Left lung (tissue), 4 donors: ENCODE measurements at regions not wholly inside any gene's neighbourhood (a gene's known extent, or its start where the extent isn't known, plus 50 kb on each side); places are given as distances from the start of the nearest gene placed in this dataset.

Source experiments
- ATAC-seq: fragments of 200-7000 bp; cut with Tn5 transposase; one replicate; pipeline ENCODE4 v1.9.1; 2020; ENCODE audit warnings: moderate library complexity
- DNase-seq, 4 donors: peaks; one replicate each; pipeline ENCODE4 v3.0.0-alpha.2; 2013 to 2020
- H3K27ac ChIP-seq, 2 donors: fragments of 200-600 bp; sonication (generic) in 1 of 2; one replicate each; pipeline versions ENCODE4 v1.5.0 to v1.8.0; 2020 to 2021
- H3K27me3 ChIP-seq, 2 donors: fragments of 200-600 bp; sonication (generic) in 1 of 2; one replicate each; pipeline versions ENCODE4 v1.5.0 to v1.8.0; 2020 to 2021
- H3K36me3 ChIP-seq, 2 donors: fragments of 200-600 bp; sonication (generic) in 1 of 2; one replicate each; pipeline versions ENCODE4 v1.5.0 to v1.8.0; 2020 to 2021
- H3K4me1 ChIP-seq, 2 donors: fragments of 200-600 bp; one replicate each; pipeline ENCODE4 v1.8.0; 2021
- H3K4me3 ChIP-seq, 2 donors: fragments of 200-600 bp; sonication (generic) in 1 of 2; one replicate each; pipeline versions ENCODE4 v1.5.0 to v1.8.0; 2020 to 2021; ENCODE audit warnings: mild to moderate bottlenecking in 1 of 2
- H3K9me3 ChIP-seq, 2 donors: fragments of 200-600 bp; sonication (generic) in 1 of 2; one replicate each; pipeline versions ENCODE4 v1.5.0 to v1.8.0; 2020 to 2021
- intact Hi-C, 2 donors: fragments of 100-400 bp; cut with DNase I; formaldehyde crosslinking; loops; one replicate each; pipeline versions ENCODE4 v1.11.2 to v1.14.2; 2022
- TF ChIP-seq, protein P1 (sequence below), 2 donors: fragments of 200-600 bp; sonication (generic) in 1 of 2; IDR thresholded peaks; one replicate each; pipeline versions ENCODE4 v1.5.0 to v1.8.0; 2021; ENCODE audit warnings: antibody characterized with exemption in 2 of 2
- donor health status: DM: no; HTN: yes; CAD: no.
- donor health status: DM: no; HTN: no; CAD: no.

- TF ChIP-seq, protein P1, sequence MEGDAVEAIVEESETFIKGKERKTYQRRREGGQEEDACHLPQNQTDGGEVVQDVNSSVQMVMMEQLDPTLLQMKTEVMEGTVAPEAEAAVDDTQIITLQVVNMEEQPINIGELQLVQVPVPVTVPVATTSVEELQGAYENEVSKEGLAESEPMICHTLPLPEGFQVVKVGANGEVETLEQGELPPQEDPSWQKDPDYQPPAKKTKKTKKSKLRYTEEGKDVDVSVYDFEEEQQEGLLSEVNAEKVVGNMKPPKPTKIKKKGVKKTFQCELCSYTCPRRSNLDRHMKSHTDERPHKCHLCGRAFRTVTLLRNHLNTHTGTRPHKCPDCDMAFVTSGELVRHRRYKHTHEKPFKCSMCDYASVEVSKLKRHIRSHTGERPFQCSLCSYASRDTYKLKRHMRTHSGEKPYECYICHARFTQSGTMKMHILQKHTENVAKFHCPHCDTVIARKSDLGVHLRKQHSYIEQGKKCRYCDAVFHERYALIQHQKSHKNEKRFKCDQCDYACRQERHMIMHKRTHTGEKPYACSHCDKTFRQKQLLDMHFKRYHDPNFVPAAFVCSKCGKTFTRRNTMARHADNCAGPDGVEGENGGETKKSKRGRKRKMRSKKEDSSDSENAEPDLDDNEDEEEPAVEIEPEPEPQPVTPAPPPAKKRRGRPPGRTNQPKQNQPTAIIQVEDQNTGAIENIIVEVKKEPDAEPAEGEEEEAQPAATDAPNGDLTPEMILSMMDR (IDR thresholded peaks at IDR 0.05), result no peak
- ATAC-seq (peak; percentile 64), DNase-seq (no peak)
- Histone ChIP-seq H3K36me3 (no peaks in the 10 kb centered on the region), H3K4me3 (no peak overlapping the region), H3K9me3 (no peaks in the 10 kb centered on the region), H3K4me1 (no peaks in the 10 kb centered on the region), H3K27ac (no peak overlapping the region), H3K27me3 (no peaks in the 10 kb centered on the region)
- intact Hi-C loops, result no loop called here
These were observed 593.7 kb upstream of the LUZP2 start for GRCh38 chr11:23903044-23903704.

GRCh38 chr11:23919455-23919854 is 577.4 kb upstream of the LUZP2 start:
- intact Hi-C loops, result no loop called here
- TF ChIP-seq, protein P1 (IDR thresholded peaks at IDR 0.05), result no peak
- Histone ChIP-seq H3K4me1 (no peaks in the 10 kb centered on the region), H3K27me3 (no peaks in the 10 kb centered on the region), H3K36me3 (no peaks in the 10 kb centered on the region), H3K9me3 (no peaks in the 10 kb centered on the region), H3K27ac (no peak overlapping the region), H3K4me3 (no peak overlapping the region)
- no peak for DNase-seq
- ATAC-seq, result no peak

- H3K9me3 ChIP-seq, result no peaks in the 10 kb centered on the region
- H3K27me3 ChIP-seq, result no peaks in the 10 kb centered on the region
- H3K27ac ChIP-seq, result no peak overlapping the region
- no peaks in the 10 kb centered on the region for H3K4me1 ChIP-seq
- no peak for DNase-seq
- ATAC-seq, result no peak
- TF ChIP-seq, protein P1 (IDR thresholded peaks at IDR 0.05), result no peak
- no peaks in the 10 kb centered on the region for H3K36me3 ChIP-seq
- intact Hi-C loops, result no loop called here
- no peak overlapping the region for H3K4me3 ChIP-seq
These were observed 573.5 kb upstream of the LUZP2 start for GRCh38 chr11:23923357-23923756.

GRCh38 chr11:23924226-23924625 is 572.6 kb upstream of the LUZP2 start:
- Histone ChIP-seq H3K27ac (no peak overlapping the region), H3K9me3 (no peaks in the 10 kb centered on the region), H3K36me3 (no peaks in the 10 kb centered on the region), H3K27me3 (no peaks in the 10 kb centered on the region), H3K4me1 (no peaks in the 10 kb centered on the region), H3K4me3 (no peak overlapping the region)
- no peak for DNase-seq
- TF ChIP-seq, protein P1 (IDR thresholded peaks at IDR 0.05), result no peak
- intact Hi-C loops, result no loop called here
- ATAC-seq, result no peak

DNA sequence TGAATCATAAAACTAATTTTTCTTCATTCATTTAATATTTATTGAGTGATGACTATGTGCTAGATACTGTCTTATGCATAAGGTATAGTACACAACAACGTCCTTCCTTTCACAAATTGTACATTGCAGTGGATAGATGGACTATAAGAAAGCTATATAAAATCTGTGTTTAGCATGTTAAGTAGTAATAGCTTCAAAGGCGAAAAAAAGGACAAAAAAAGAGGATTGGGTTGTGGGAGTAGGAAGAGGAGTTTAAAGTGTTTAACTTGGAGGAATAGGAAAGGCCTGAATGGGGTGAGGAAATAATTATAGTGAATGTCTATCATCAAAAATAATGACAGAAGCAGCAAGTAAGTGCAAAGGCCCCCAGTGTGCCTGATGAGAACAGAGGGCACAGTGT is 565.4 kb upstream of the LUZP2 start:
- Histone ChIP-seq H3K4me3 (no peak overlapping the region), H3K36me3 (no peaks in the 10 kb centered on the region), H3K27ac (no peak overlapping the region), H3K27me3 (no peaks in the 10 kb centered on the region), H3K4me1 (no peaks in the 10 kb centered on the region), H3K9me3 (peaks cover 0 to 13% of the 10 kb centered on the region in 2 donors)
- TF ChIP-seq, protein P1 (IDR thresholded peaks at IDR 0.05), result no peak
- ATAC-seq (no peak), DNase-seq (no peak)
- intact Hi-C loops, result no loop called here
